ENCODE measurements at regions not wholly inside any gene's neighbourhood (a gene's known extent, or its start where the extent isn't known, plus 50 kb on each side); places are given as distances from the start of the nearest gene placed in this dataset.

DNA sequence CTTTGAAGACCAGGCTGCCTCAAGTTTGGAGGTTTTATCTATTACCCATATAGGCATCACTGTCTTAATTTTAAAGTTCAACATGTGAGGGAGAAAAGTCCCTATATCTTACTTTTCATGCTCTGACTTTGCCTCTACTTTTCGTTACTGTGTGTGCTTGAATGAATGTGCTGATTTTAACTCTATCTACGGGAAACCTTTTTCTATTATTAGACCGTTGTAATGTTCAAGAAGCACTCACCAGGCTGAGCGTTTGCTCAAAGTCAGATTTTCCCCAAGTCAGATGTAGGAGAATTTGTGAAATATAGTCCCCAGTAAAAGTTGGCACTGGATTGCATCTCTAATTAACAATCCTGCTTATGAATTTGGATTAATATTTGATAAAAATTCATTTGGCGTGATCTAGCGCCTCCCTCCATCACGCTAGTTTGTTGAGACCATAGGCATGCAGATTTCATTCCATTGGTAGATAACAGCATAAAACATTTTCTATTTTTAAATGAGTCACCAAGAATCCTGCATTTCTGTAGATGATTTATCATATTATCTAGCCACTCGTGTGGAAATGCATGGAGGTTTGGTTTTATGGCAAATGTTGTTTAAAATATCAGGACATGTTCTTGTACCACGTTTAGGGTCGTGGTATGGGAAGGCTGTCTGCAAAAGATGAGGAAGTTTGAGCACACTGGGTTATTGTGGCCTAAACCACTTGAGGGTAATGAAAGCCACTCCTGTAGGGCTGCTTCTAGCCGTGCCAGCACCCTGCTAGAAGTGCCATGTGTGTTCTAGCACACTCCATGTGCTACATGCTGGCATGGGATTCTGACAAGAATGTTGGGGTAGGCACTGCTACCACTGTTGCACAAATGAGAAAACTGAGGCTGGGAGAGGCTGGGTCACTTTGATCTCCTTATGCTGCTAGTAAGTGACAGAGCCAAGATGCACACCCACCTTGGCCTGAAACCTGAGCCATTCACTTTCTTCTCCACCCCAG is 179.4 kb downstream of the FGF9 start:
- Histone ChIP-seq H4K20me1 (ENCODE audit: control insufficient read depth, insufficient read depth, insufficient read length) (no peaks in the 10 kb centered on the region), H3K79me2 (ENCODE audit: insufficient read depth, low read length) (no peaks in the 10 kb centered on the region), H3K9ac (ENCODE audit: extremely low read depth, insufficient read length, low read length) (no peak overlapping the region), H4K8ac (replicated peaks; ENCODE audit: insufficient read length, low read depth, low read length) (no peak overlapping the region), H3K9me3 (ENCODE audit: control insufficient read depth, low read depth, low read length) (no peaks in the 10 kb centered on the region), H3K23ac (ENCODE audit: insufficient read length, low read depth, low read length) (no peak overlapping the region), H3K23me2 (ENCODE audit: insufficient read length, low read depth, low read length, poor library complexity, severe bottlenecking) (no peaks in the 10 kb centered on the region), H4K5ac (ENCODE audit: insufficient read length, low read depth, low read length) (no peak overlapping the region), H3K4me2 (ENCODE audit: insufficient read depth, insufficient read length, low read length) (no peak overlapping the region), H3K27me3 (ENCODE audit: insufficient read depth, low read length) (no peaks in the 10 kb centered on the region), H3K18ac (ENCODE audit: insufficient read length, low read depth, low read length) (no peak overlapping the region), H3K4me1 (ENCODE audit: insufficient read depth, low read length) (no peaks in the 10 kb centered on the region), H3K79me1 (ENCODE audit: insufficient read depth, low read depth, low read length, poor library complexity, severe bottlenecking) (no peaks in the 10 kb centered on the region), H3K27ac (ENCODE audit: insufficient read length, low read depth, low read length) (no peak overlapping the region), H2BK120ac (ENCODE audit: low read depth, low read length, poor library complexity, severe bottlenecking) (no peak overlapping the region), H2AFZ (ENCODE audit: low read length) (no peak overlapping the region), H3T11ph (ENCODE audit: low read length) (no peak overlapping the region), H2BK20ac (ENCODE audit: low read depth, low read length, poor library complexity, severe bottlenecking) (no peak overlapping the region), H2AK5ac (ENCODE audit: insufficient read length, low read length) (no peak overlapping the region), H2BK15ac (ENCODE audit: low read depth, low read length) (no peak overlapping the region), H3K56ac (ENCODE audit: insufficient read length, low read depth, low read length) (no peak overlapping the region), H2BK5ac (ENCODE audit: insufficient read length, low read length) (no peak overlapping the region), H2BK12ac (ENCODE audit: insufficient read length, low read depth, low read length) (no peak overlapping the region), H3K14ac (ENCODE audit: insufficient read depth, low read length) (no peak overlapping the region), H3K4ac (ENCODE audit: low read depth, low read length) (no peak overlapping the region), H4K91ac (ENCODE audit: insufficient read length, low read depth, low read length) (no peak overlapping the region)
- Mint-ChIP-seq H3K9me3 (peaks cover 4% of the 10 kb centered on the region in 2 experiments; a peak in 4 of 5 replicates), H3K4me3 (no peak overlapping the region), H3K4me1 (peaks cover 19 to 20% of the 10 kb centered on the region in 2 experiments), H3K27me3 (ENCODE audit: low read depth) (peaks cover 2% of the 10 kb centered on the region), H3K27ac (no peak overlapping the region), H3K36me3 (ENCODE audit: insufficient read depth in 1 of 3, low read depth in 3 of 3) (peaks cover 0 to 4% (median 0%) of the 10 kb centered on the region in 3 experiments; a peak in 3 of 7 replicates)
- DNase-seq: no peak
- TF ChIP-seq, protein P1, sequence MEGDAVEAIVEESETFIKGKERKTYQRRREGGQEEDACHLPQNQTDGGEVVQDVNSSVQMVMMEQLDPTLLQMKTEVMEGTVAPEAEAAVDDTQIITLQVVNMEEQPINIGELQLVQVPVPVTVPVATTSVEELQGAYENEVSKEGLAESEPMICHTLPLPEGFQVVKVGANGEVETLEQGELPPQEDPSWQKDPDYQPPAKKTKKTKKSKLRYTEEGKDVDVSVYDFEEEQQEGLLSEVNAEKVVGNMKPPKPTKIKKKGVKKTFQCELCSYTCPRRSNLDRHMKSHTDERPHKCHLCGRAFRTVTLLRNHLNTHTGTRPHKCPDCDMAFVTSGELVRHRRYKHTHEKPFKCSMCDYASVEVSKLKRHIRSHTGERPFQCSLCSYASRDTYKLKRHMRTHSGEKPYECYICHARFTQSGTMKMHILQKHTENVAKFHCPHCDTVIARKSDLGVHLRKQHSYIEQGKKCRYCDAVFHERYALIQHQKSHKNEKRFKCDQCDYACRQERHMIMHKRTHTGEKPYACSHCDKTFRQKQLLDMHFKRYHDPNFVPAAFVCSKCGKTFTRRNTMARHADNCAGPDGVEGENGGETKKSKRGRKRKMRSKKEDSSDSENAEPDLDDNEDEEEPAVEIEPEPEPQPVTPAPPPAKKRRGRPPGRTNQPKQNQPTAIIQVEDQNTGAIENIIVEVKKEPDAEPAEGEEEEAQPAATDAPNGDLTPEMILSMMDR (conservative IDR thresholded peaks at IDR 0.05): no peak
- WGBS (ENCODE audit: extremely low coverage, insufficient read length, low lambda C conversion rate): no CpG with 5 or more reads among the region's 11 CpGs
